SIG-M5 treated with dmso at 0.1 percent for 504 hours (cell line): ENCODE measurements at regions not wholly inside any gene's neighbourhood (a gene's known extent, or its start where the extent isn't known, plus 50 kb on each side); places are given as distances from the start of the nearest gene placed in this dataset.

Experiments
- DNase-seq: peaks from one replicate; lab custom pipeline; 2025; ENCODE audit not compliant: unreplicated experiment; lab: John Stamatoyannopoulos, UW

DNA sequence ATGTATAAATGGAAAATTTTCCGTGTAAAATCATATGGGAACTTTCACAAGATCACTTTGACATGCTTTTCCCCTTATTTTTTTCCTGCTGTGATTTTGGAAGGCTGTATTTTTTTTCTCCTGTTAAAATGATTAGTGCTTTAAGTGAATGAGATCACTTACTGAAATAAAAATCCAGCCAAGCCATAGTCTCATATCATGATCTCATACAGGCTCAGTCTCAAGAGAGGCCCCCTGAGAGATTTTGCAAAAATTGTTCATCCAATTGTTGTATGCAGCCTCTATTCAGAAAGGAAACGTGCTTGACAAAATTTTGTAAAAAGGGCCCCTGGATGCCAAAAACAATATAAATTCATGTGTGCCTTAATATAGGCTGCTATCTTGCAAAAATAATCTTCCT lies 528.2 kb downstream of the HDGFL1 start:
- DNase-seq = no peak

DNA sequence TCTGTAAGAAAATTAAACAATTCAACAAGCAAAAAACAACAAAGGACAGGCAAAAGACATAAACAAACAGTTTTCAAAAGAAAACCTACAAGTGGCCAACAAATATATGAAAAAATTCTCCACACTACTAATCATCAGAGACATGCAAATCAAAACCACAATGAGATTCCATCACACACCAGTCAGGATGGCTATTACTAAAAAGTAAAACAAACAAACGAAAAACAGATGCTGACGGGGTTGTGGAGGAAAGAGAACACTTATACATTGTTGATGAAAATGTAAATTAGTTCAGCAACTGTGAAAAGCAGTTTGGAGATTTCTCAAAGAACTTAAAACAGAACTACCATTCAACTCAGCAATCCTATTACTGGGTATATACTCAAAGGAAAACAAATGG lies 537.6 kb downstream of the HDGFL1 start:
- DNase-seq = no peak

DNA sequence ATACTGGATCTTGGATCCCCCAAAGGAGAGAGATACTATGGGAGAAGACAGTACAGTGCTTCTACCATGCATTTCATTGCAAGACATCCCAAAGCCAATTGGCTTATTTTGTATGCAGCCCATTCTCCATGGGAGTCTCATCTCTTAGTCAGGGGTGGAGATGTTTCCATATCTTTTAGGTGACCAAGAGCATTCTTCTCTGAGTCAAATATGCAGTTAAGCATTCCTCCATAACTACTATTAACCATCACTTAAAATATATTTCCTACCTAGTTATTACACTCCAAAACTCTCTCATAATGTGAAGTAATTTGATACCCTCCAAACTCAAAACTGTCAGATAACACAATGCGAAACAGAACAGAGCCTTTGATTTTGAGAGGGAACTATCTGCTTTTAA lies 542.6 kb downstream of the HDGFL1 start:
- DNase-seq = no peak

DNA sequence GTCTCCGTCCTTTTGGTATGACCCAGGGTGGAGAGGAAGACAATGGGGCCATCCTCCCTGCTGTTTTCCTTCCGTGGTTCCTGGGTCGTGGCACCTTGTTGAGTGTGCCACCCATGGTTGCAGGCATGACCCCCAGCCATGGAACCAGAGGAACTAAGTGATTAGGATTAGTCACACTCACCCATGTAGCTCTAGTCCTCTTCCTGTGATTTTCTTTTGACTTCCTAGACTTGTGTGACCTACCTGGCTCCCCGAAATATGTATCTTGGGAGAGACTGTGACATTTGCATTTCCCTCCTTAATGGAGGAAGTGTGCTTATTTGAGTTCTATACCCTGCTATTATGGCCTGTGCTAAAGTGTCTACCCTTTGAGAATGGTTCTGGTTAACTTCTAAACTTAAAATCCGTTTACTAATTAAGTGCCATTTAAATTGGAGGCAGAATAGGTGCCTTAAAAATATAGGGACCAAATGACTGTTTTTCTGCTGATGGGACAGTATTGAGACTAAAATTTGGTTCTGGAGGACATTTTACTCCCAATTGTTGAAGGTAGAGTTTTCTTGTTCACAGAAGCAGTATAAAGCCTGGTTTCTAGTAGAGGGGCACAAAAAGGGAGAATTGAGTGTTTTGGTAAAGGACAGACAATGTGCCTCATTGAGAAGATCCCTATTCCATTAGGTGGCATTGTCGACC lies 545.6 kb downstream of the HDGFL1 start:
- DNase-seq = no peak

GRCh38 chr6:23137611-23138010 lies 568.2 kb downstream of the HDGFL1 start:
- no peak for DNase-seq

- DNase-seq = no peak
Measured at GRCh38 chr6:23140871-23141270, 571.5 kb downstream of the HDGFL1 start.

GRCh38 chr6:23145781-23146180 lies 576.4 kb downstream of the HDGFL1 start:
- no peak for DNase-seq

- DNase-seq = no peak
Measured at GRCh38 chr6:23154159-23154558, 584.8 kb downstream of the HDGFL1 start.

- DNase-seq = no peak
Measured at GRCh38 chr6:23170049-23170448, 600.7 kb downstream of the HDGFL1 start.

- DNase-seq = no peak
Measured at GRCh38 chr6:23173234-23173633, 603.9 kb downstream of the HDGFL1 start.

DNA sequence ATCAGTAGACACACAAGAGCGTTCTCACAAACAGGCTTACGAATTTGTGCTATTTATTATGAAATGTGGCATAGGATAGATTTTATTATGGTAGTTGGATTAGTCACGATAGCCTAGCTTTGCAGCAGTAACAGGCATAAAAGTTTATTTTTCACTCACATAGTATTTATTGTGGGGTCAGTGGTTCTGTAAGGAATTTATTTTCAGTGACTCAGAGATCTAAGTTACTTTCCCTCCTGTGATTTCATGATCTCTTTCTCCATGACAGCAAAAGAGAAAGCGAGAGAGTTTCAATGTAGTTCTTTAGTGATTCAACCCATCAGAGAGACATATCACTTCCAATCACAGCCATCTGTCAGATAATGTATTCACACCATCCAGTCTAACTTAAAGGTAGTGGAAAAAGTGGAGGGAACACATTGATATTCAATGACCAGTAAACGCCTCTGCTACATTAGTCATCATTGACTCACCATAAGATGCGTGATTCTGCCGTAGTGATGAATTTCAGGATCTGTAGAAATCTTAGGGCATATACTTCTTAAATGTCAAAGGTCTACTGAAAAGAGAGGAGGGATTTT lies 605.5 kb downstream of the HDGFL1 start:
- no peak for DNase-seq

DNA sequence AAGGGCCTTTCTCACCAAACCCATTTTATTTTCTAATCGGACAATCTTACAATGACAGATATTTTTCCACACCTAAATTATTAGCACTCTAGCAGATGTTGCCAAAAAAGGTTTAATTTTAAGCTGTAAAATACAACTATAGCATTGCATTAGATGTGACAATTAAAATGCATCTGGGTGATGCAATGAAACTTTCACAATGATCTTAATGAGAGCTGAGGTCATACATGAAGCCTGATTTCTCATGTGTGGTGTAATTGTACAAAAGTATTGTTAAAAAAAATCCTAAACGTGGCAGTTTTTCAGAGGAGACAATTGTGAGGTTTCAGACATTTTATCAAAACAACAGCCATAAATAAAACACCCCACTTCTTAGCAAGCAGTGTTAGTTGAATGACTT lies 606.0 kb downstream of the HDGFL1 start:
- DNase-seq = no peak

- no peak for DNase-seq
Measured at GRCh38 chr6:23176471-23176870, 607.1 kb downstream of the HDGFL1 start.

DNA sequence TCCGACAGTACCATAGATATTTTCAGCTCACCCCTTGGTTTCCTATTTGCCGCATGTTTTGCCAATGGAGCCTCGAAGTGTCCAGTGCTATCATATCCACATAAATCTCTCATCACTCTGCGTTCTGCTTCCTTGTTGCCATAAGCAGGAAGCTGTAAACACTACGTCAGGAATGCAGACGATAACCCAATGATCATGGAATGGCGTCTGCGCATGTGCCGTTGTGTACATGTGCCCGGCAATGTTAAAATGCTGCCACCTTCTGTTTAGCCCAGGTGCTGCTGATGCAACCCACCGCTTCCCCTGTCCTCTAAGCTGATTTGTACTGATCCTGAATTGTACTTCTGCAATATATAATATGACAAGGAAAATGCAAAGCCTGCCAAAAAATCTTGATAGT lies 607.5 kb downstream of the HDGFL1 start:
- no peak for DNase-seq

GRCh38 chr6:23177806-23178205 lies 608.4 kb downstream of the HDGFL1 start:
- DNase-seq = no peak

DNA sequence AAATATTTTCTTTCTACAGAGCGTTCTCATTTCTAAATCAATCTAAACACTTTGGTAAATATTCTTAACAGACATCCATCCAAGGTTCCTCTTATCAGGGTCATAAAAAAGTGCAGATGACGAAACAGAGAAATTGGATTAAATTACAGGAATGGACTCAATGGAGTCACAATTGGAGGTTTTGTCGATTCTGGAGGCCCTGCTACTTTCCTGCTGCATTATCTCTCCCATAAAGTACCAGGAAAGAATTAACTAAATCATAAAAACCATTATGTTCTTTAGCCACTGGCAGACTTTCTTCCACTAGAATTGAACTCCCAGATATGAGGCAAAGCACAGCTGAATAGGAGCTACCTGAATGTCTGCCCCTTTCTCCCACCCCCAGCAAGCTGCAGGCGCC lies 610.6 kb downstream of the HDGFL1 start:
- DNase-seq = no peak

- no peak for DNase-seq
Measured at GRCh38 chr6:23180504-23181293, 611.3 kb downstream of the HDGFL1 start.

DNA sequence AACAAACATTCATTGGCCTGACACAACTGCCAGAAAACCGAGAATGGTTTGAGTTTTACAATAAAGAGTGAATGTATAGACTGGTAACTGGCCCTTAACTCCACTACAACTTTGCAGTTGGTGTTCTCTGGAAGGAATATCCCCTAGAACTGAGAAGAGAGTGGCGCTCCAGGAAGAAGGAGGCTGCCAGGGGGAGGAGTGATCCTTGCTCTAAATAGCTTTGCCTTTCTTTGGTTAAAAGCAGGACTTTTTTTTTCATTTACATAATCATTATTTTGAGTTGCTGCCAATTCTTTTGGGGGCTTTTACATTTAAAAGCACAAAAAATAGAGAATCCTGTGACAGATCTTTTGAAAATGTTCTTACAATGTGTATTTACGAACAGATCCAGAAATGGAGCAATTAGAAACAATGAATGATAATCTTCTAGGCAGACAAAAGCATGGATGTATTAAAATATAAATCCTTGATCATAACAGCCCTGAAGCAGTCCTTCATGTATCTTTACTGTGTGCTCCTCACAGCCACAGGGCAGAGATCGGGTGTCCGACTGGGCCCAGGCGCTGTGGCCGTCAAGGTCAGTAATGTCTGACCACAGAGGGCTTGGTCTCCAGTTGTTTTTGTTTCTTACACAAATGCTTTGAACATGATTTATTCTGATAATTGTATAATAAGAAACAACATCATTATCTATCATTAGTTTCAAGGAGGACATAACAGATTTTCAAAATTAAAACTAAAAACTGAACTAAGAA lies 612.2 kb downstream of the HDGFL1 start:
- DNase-seq = no peak

DNA sequence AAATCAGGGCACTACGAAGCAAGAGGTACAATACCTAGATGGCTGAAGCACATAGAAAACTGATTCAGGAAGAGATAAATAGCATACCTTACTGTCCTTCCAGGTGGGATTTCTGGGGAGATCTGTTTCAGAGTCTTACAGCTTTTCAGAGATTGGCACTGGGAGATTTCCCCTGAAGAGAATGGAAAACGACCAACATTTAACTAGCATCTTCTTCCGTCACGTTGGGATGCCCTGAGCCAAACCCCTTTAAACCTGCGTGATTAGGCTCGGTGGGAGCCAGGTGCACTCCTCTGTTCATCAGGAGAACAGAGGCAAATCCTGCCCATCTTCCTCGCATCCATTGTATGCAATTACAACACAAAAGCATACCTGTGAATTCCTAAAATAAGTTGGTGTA lies 614.5 kb downstream of the HDGFL1 start:
- no peak for DNase-seq

GRCh38 chr6:23184351-23184750 lies 615.0 kb downstream of the HDGFL1 start:
- no peak for DNase-seq

DNA sequence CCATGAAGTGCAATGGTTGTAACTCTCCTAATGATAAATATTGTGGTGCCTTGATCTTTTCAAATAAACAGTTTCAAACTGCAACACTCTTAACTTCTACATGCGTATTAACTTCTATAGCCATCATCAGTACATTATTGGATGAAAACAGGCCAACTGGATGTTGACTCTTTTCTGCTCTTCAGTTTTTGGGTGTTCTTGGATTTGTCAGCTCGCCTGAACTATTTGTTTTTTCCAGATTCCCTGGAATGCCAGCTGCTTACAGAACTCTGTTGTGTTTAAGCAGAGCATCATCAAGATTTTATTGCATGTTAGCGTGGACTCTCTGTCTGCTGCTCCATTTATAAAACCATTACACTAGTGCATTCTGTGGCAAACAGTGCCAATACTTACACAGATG lies 626.1 kb downstream of the HDGFL1 start:
- no peak for DNase-seq

DNA sequence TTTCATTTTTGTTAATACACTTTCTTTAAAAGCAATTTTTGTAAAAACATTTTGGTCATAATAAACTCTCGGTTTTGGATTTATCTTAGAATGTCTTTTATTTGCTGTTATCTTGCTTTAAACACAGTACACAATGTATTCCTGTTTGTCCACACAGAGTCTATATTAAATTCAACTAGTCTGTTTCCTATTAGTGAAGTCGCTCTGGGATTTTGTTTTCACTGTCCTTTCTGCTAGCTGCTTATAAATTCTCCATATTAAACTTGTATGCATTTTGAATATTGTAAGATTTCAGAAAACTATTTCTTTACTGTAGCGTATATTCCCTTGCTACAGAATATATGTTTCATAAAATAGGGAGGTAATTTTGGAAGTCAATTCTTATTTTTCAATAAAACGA lies 630.2 kb downstream of the HDGFL1 start:
- no peak for DNase-seq
